ENCODE measurements at regions not wholly inside any gene's neighbourhood (a gene's known extent, or its start where the extent isn't known, plus 50 kb on each side); places are given as distances from the start of the nearest gene placed in this dataset.

- H3K27ac ChIP-seq (ENCODE audit: insufficient read length, low read depth, low read length): no peak overlapping the region
- no peaks in the 10 kb centered on the region for H3K4me1 ChIP-seq (ENCODE audit: insufficient read depth, low read length)
- no peaks in the 10 kb centered on the region for H3K23me2 ChIP-seq (ENCODE audit: insufficient read length, low read depth, low read length, poor library complexity, severe bottlenecking)
- H3K4me2 ChIP-seq (ENCODE audit: insufficient read depth, insufficient read length, low read length): no peak overlapping the region
- H2BK120ac ChIP-seq (ENCODE audit: low read depth, low read length, poor library complexity, severe bottlenecking): no peak overlapping the region
- no peak overlapping the region for H3K4ac ChIP-seq (ENCODE audit: low read depth, low read length)
- no peak overlapping the region for H3K27ac Mint-ChIP-seq
- no peak for DNase-seq
- H2AK5ac ChIP-seq (ENCODE audit: insufficient read length, low read length): no peak overlapping the region
- no peak overlapping the region for H3T11ph ChIP-seq (ENCODE audit: low read length)
- no peak overlapping the region for H2BK15ac ChIP-seq (ENCODE audit: low read depth, low read length)
- TF ChIP-seq CTCF (conservative IDR thresholded peaks at IDR 0.05): no peak
- no peaks in the 10 kb centered on the region for H4K20me1 ChIP-seq (ENCODE audit: control insufficient read depth, insufficient read depth, insufficient read length)
- H3K14ac ChIP-seq (ENCODE audit: insufficient read depth, low read length): no peak overlapping the region
- no CpG with 5 or more reads among the region's 5 CpGs for WGBS (ENCODE audit: extremely low coverage, insufficient read length, low lambda C conversion rate)
- H3K79me2 ChIP-seq (ENCODE audit: insufficient read depth, low read length): no peaks in the 10 kb centered on the region
- no peaks in the 10 kb centered on the region; a peak in 1 of 5 replicates for H3K9me3 Mint-ChIP-seq
- no peak overlapping the region for H2BK5ac ChIP-seq (ENCODE audit: insufficient read length, low read length)
- no peak overlapping the region for H3K18ac ChIP-seq (ENCODE audit: insufficient read length, low read depth, low read length)
- no peak overlapping the region for H2BK12ac ChIP-seq (ENCODE audit: insufficient read length, low read depth, low read length)
- H3K23ac ChIP-seq (ENCODE audit: insufficient read length, low read depth, low read length): no peak overlapping the region
- peaks cover 3% of the 10 kb centered on the region in 2 experiments; a peak in 1 of 4 replicates for H3K4me1 Mint-ChIP-seq
- no peak overlapping the region for H2AFZ ChIP-seq (ENCODE audit: low read length)
- H4K8ac ChIP-seq (replicated peaks; ENCODE audit: insufficient read length, low read depth, low read length): no peak overlapping the region
- no peaks in the 10 kb centered on the region for H3K36me3 Mint-ChIP-seq (ENCODE audit: insufficient read depth in 1 of 3, low read depth in 3 of 3)
- H3K27me3 ChIP-seq (ENCODE audit: insufficient read depth, low read length): no peaks in the 10 kb centered on the region
- H2BK20ac ChIP-seq (ENCODE audit: low read depth, low read length, poor library complexity, severe bottlenecking): no peak overlapping the region
- no peak overlapping the region for H3K56ac ChIP-seq (ENCODE audit: insufficient read length, low read depth, low read length)
- H3K27me3 Mint-ChIP-seq (ENCODE audit: low read depth): peaks cover 5% of the 10 kb centered on the region; the same call in 1 of the 2 replicates
- H3K9ac ChIP-seq (ENCODE audit: extremely low read depth, insufficient read length, low read length): no peak overlapping the region
- no peak overlapping the region for H4K5ac ChIP-seq (ENCODE audit: insufficient read length, low read depth, low read length)
- no peaks in the 10 kb centered on the region for H3K9me3 ChIP-seq (ENCODE audit: control insufficient read depth, low read depth, low read length)
- H3K79me1 ChIP-seq (ENCODE audit: insufficient read depth, low read depth, low read length, poor library complexity, severe bottlenecking): no peaks in the 10 kb centered on the region
- no peak overlapping the region for H3K4me3 Mint-ChIP-seq
- no peak overlapping the region for H4K91ac ChIP-seq (ENCODE audit: insufficient read length, low read depth, low read length)
Measured at GRCh38 chr3:42345811-42346210, 64.6 kb downstream of the LYZL4 start.
